ENCODE measurements at regions not wholly inside any gene's neighbourhood (a gene's known extent, or its start where the extent isn't known, plus 50 kb on each side); places are given as distances from the start of the nearest gene placed in this dataset.

GRCh38 chr13:100853434-100853833 is 178.8 kb upstream of the TMTC4 start:
- no peak for DNase-seq

GRCh38 chr13:100852146-100852545 is 177.6 kb upstream of the TMTC4 start:
- DNase-seq: no peak

GRCh38 chr13:100848304-100848703 is 173.7 kb upstream of the TMTC4 start:
- DNase-seq: no peak

GRCh38 chr13:100845128-100845757 is 170.6 kb upstream of the TMTC4 start:
- no peak for DNase-seq

- no peak for DNase-seq
Measured at GRCh38 chr13:100842136-100842535, 167.5 kb upstream of the TMTC4 start.

GRCh38 chr13:100838387-100838786 is 163.8 kb upstream of the TMTC4 start:
- no peak for DNase-seq

GRCh38 chr13:100837631-100838030 is 163.0 kb upstream of the TMTC4 start:
- DNase-seq: no peak

- no peak for DNase-seq
Measured at GRCh38 chr13:100836711-100837110, 162.1 kb upstream of the TMTC4 start.

GRCh38 chr13:100835695-100836094 is 161.1 kb upstream of the TMTC4 start:
- no peak for DNase-seq

- no peak for DNase-seq
Measured at GRCh38 chr13:100833427-100833826, 158.8 kb upstream of the TMTC4 start.

GRCh38 chr13:100828226-100828625 is 153.6 kb upstream of the TMTC4 start:
- DNase-seq: peak; percentile 11 to 23

- no peak for DNase-seq
Measured at GRCh38 chr13:100827489-100828176, 153.0 kb upstream of the TMTC4 start.

GRCh38 chr13:100826441-100826840 is 151.8 kb upstream of the TMTC4 start:
- no peak for DNase-seq

GRCh38 chr13:100825557-100825956 is 151.0 kb upstream of the TMTC4 start:
- DNase-seq: no peak

GRCh38 chr13:100824366-100824765 is 149.8 kb upstream of the TMTC4 start:
- no peak for DNase-seq

- DNase-seq: no peak
Measured at GRCh38 chr13:100823448-100823847, 148.9 kb upstream of the TMTC4 start.

GRCh38 chr13:100822871-100823443 is 148.4 kb upstream of the TMTC4 start:
- DNase-seq: no peak

- peak; percentile 24 to 26 for DNase-seq
Measured at GRCh38 chr13:100818711-100819110, 144.1 kb upstream of the TMTC4 start.

GRCh38 chr13:100817928-100818327 is 143.3 kb upstream of the TMTC4 start:
- no peak for DNase-seq

GRCh38 chr13:100815476-100816046 is 141.0 kb upstream of the TMTC4 start:
- no peak for DNase-seq

- no peak for DNase-seq
Measured at GRCh38 chr13:100812982-100813584, 138.5 kb upstream of the TMTC4 start.

GRCh38 chr13:100811928-100812327 is 137.3 kb upstream of the TMTC4 start:
- no peak for DNase-seq

GRCh38 chr13:100811024-100811865 is 136.7 kb upstream of the TMTC4 start:
- no peak for DNase-seq
